Fibroblast of lung (primary cell): ENCODE measurements at regions not wholly inside any gene's neighbourhood (a gene's known extent, or its start where the extent isn't known, plus 50 kb on each side); places are given as distances from the start of the nearest gene placed in this dataset.
A peak's percentile ranks its signal among the peaks of the same experiment; 100 is the strongest.
"Not testable (repeated sequence)": the region's sequence is repeated elsewhere in the genome, so short reads cannot be mapped to it uniquely, and the experiment has no call there.

Source experiments
- DNase-seq, 2 donors: peaks; one replicate each; pipeline versions ENCODE4 v3.0.0 to v3.0.0-alpha.2; 2010; ENCODE audit warnings: low read depth in 2 of 2
- H2AFZ ChIP-seq: 2 replicates; pipeline ENCODE4 v1.5.1; 2012; ENCODE audit warnings: low read length, control low read depth, inconsistent platforms
- H3K27ac ChIP-seq: 2 replicates; pipeline ENCODE4 v1.5.1; 2011; ENCODE audit warnings: low read length, control low read depth; ENCODE audit not compliant: insufficient read depth
- H3K27me3 ChIP-seq: 2 replicates; pipeline ENCODE4 v1.5.1; 2011; ENCODE audit warnings: mild to moderate bottlenecking, low read length; ENCODE audit not compliant: control insufficient read depth, insufficient read depth
- H3K36me3 ChIP-seq: 2 replicates; pipeline ENCODE4 v1.5.1; 2011; ENCODE audit warnings: low read length; ENCODE audit not compliant: control insufficient read depth, insufficient read depth
- H3K4me1 ChIP-seq: 2 replicates; pipeline ENCODE4 v1.5.1; 2011; ENCODE audit warnings: low read length; ENCODE audit not compliant: control insufficient read depth, insufficient read depth; ENCODE audit errors: extremely low read depth
- H3K4me2 ChIP-seq: 2 replicates; pipeline ENCODE4 v1.5.1; 2011; ENCODE audit warnings: low read length, control low read depth; ENCODE audit not compliant: insufficient read depth; ENCODE audit errors: extremely low read depth
- H3K4me3 ChIP-seq, 4 experiments: fragments of 200-600 bp in 1 of 4; sonication (generic) in 1 of 4; replicated peaks in 1 of 4; 2 replicates each; pipeline ENCODE4 v1.5.1; 2011 to 2016; ENCODE audit warnings: low read length in 4 of 4, low read depth in 3 of 4, mild to moderate bottlenecking in 3 of 4, control low read depth in 2 of 4, inconsistent platforms in 1 of 4, mixed read lengths in 1 of 4; ENCODE audit not compliant: insufficient read depth in 1 of 4; ENCODE audit errors: control extremely low read depth in 1 of 4
- H3K79me2 ChIP-seq: 2 replicates; pipeline ENCODE4 v1.5.1; 2012; ENCODE audit warnings: mild to moderate bottlenecking, low read length, inconsistent platforms; ENCODE audit not compliant: control insufficient read depth, insufficient read depth
- H3K9ac ChIP-seq: 2 replicates; pipeline ENCODE4 v1.5.1; 2011; ENCODE audit warnings: mild to moderate bottlenecking, low read length, control low read depth; ENCODE audit not compliant: insufficient read depth
- H3K9me3 ChIP-seq: 2 replicates; pipeline ENCODE4 v1.5.1; 2012; ENCODE audit warnings: low read depth, low read length; ENCODE audit not compliant: control insufficient read depth, insufficient read depth
- H4K20me1 ChIP-seq: 2 replicates; pipeline ENCODE4 v1.5.1; 2011; ENCODE audit warnings: low read length; ENCODE audit not compliant: control insufficient read depth, insufficient read depth; ENCODE audit errors: extremely low read depth
- CTCF ChIP-seq, 2 donors: IDR thresholded peaks in 1 of 2; conservative IDR thresholded peaks in 1 of 2; 1 replicate in 1 of 2; 2 replicates in 1 of 2; pipeline ENCODE4 v1.5.1; 2011 to 2012; ENCODE audit warnings: low read length in 2 of 2, control low read depth in 1 of 2, inconsistent platforms in 1 of 2, low read depth in 1 of 2, mild to moderate bottlenecking in 1 of 2

- H3K36me3 ChIP-seq, H3K79me2 ChIP-seq, H3K4me1 ChIP-seq, H3K27ac ChIP-seq, H3K9me3 ChIP-seq, H4K20me1 ChIP-seq, H2AFZ ChIP-seq, H3K9ac ChIP-seq, H3K4me2 ChIP-seq, H3K27me3 ChIP-seq: not testable (repeated sequence)
- DNase-seq: peak; percentile 64 to 72
- peak overlapping the region in 3 of 4 experiments; percentile 1 to 55 (median 54) for H3K4me3 ChIP-seq
- peak in 1 of 2 donors; percentile 15 for TF ChIP-seq CTCF (conservative IDR thresholded peaks at IDR 0.05 in 1 of 2, IDR thresholded peaks at IDR 0.05 in 1 of 2; ENCODE audit: low read depth in 1 of 2, low read length in 2 of 2)
Observed at GRCh38 chr1:143905214-143906179, 66.3 kb downstream of the FAM72C start.

- H4K20me1 ChIP-seq, H3K9ac ChIP-seq, H3K36me3 ChIP-seq, H3K79me2 ChIP-seq, H3K27me3 ChIP-seq, H2AFZ ChIP-seq, DNase-seq, H3K4me1 ChIP-seq, H3K9me3 ChIP-seq: not testable (repeated sequence)
- peak overlapping the region in 3 of 4 experiments; percentile 35 to 67 (median 53) for H3K4me3 ChIP-seq
- H3K4me2 ChIP-seq: peak overlapping the region; percentile 51
- peak overlapping the region; percentile 43 for H3K27ac ChIP-seq
Observed at GRCh38 chr1:143904622-143904979, 67.2 kb downstream of the FAM72C start.

- not testable (repeated sequence) for H3K27me3 ChIP-seq, H3K9me3 ChIP-seq, H3K79me2 ChIP-seq, H3K4me1 ChIP-seq, H3K9ac ChIP-seq, H3K36me3 ChIP-seq, H4K20me1 ChIP-seq
- peak overlapping the region; percentile 51 for H2AFZ ChIP-seq
- DNase-seq: peak; percentile 48
- H3K4me3 ChIP-seq: peak overlapping the region in 3 of 4 experiments; percentile 35 to 67 (median 53)
- peak overlapping the region; percentile 51 for H3K4me2 ChIP-seq
- peak overlapping the region; percentile 43 for H3K27ac ChIP-seq
Observed at GRCh38 chr1:143903899-143904621, 67.7 kb downstream of the FAM72C start.

- not testable (repeated sequence) for H3K9ac ChIP-seq, DNase-seq, H3K27ac ChIP-seq, H3K4me3 ChIP-seq, H3K27me3 ChIP-seq, H2AFZ ChIP-seq, H3K4me2 ChIP-seq, H4K20me1 ChIP-seq, H3K79me2 ChIP-seq, H3K9me3 ChIP-seq, H3K4me1 ChIP-seq, H3K36me3 ChIP-seq
Observed at GRCh38 chr1:143896377-143896776, 75.4 kb downstream of the FAM72C start.
